ENCODE measurements at regions not wholly inside any gene's neighbourhood (a gene's known extent, or its start where the extent isn't known, plus 50 kb on each side); places are given as distances from the start of the nearest gene placed in this dataset.

- Histone ChIP-seq H3K9me3 (ENCODE audit: insufficient read depth, low read length) (no peaks in the 10 kb centered on the region), H3F3A (ENCODE audit: insufficient read depth) (no peaks in the 10 kb centered on the region), H4K20me1 (ENCODE audit: low read depth, low read length) (no peaks in the 10 kb centered on the region), H3K36me3 (ENCODE audit: low read length) (no peaks in the 10 kb centered on the region), H3K27ac (ENCODE audit: low read depth, low read length) (no peak overlapping the region), H3K79me2 (ENCODE audit: insufficient read depth, low read length) (no peaks in the 10 kb centered on the region), H3K27me3 (ENCODE audit: low read length) (no peaks in the 10 kb centered on the region), H2AFZ (ENCODE audit: low read depth, low read length, severe bottlenecking) (no peak overlapping the region), H3K4me3 (ENCODE audit: insufficient read depth, low read length, poor library complexity, severe bottlenecking) (no peak overlapping the region), H3K4me2 (ENCODE audit: low read depth, low read length, poor library complexity, severe bottlenecking) (no peak overlapping the region), H3K9me2 (replicated peaks; ENCODE audit: insufficient read depth, low read length) (no peaks in the 10 kb centered on the region), H3K9ac (ENCODE audit: low read length) (no peak overlapping the region)
- TF ChIP-seq EZH2phosphoT487 (conservative IDR thresholded peaks at IDR 0.05; ENCODE audit: low read length), result no peak
- TF ChIP-seq CTCF (IDR thresholded peaks at IDR 0.05; ENCODE audit: insufficient read depth, low read length, poor library complexity, severe bottlenecking), result no peak
Observed at GRCh38 chr2:228417956-228418355, 236.5 kb upstream of the SPHKAP start.

GRCh38 chr2:228417526-228417925, 236.0 kb upstream of the SPHKAP start:
- H2AFZ ChIP-seq (ENCODE audit: low read depth, low read length, severe bottlenecking), result no peak overlapping the region
- no peak overlapping the region for H3K4me3 ChIP-seq (ENCODE audit: insufficient read depth, low read length, poor library complexity, severe bottlenecking)
- no peak overlapping the region for H3K9ac ChIP-seq (ENCODE audit: low read length)
- H3K9me2 ChIP-seq (replicated peaks; ENCODE audit: insufficient read depth, low read length), result no peaks in the 10 kb centered on the region
- no peaks in the 10 kb centered on the region for H3K9me3 ChIP-seq (ENCODE audit: insufficient read depth, low read length)
- no peaks in the 10 kb centered on the region for H3K36me3 ChIP-seq (ENCODE audit: low read length)
- no peaks in the 10 kb centered on the region for H4K20me1 ChIP-seq (ENCODE audit: low read depth, low read length)
- H3K4me2 ChIP-seq (ENCODE audit: low read depth, low read length, poor library complexity, severe bottlenecking), result no peak overlapping the region
- no peak for TF ChIP-seq EZH2phosphoT487 (conservative IDR thresholded peaks at IDR 0.05; ENCODE audit: low read length)
- TF ChIP-seq CTCF (IDR thresholded peaks at IDR 0.05; ENCODE audit: insufficient read depth, low read length, poor library complexity, severe bottlenecking), result no peak
- H3K79me2 ChIP-seq (ENCODE audit: insufficient read depth, low read length), result no peaks in the 10 kb centered on the region
- no peaks in the 10 kb centered on the region for H3K27me3 ChIP-seq (ENCODE audit: low read length)
- no peak overlapping the region for H3K27ac ChIP-seq (ENCODE audit: low read depth, low read length)
- H3F3A ChIP-seq (ENCODE audit: insufficient read depth), result no peaks in the 10 kb centered on the region

- TF ChIP-seq CTCF (IDR thresholded peaks at IDR 0.05; ENCODE audit: insufficient read depth, low read length, poor library complexity, severe bottlenecking), result no peak
- TF ChIP-seq EZH2phosphoT487 (conservative IDR thresholded peaks at IDR 0.05; ENCODE audit: low read length), result no peak
- H4K20me1 ChIP-seq (ENCODE audit: low read depth, low read length), result no peaks in the 10 kb centered on the region
Observed at GRCh38 chr2:228410061-228410460, 228.6 kb upstream of the SPHKAP start.

More at GRCh38 chr2:228410061-228410460, 228.6 kb upstream of the SPHKAP start:
- no peaks in the 10 kb centered on the region for H3K9me3 ChIP-seq (ENCODE audit: insufficient read depth, low read length)
- no peak overlapping the region for H3K4me2 ChIP-seq (ENCODE audit: low read depth, low read length, poor library complexity, severe bottlenecking)
- no peaks in the 10 kb centered on the region for H3K27me3 ChIP-seq (ENCODE audit: low read length)
- H3K4me3 ChIP-seq (ENCODE audit: insufficient read depth, low read length, poor library complexity, severe bottlenecking), result no peak overlapping the region
- H3K9ac ChIP-seq (ENCODE audit: low read length), result no peak overlapping the region
- H3K27ac ChIP-seq (ENCODE audit: low read depth, low read length), result no peak overlapping the region
- H3K9me2 ChIP-seq (replicated peaks; ENCODE audit: insufficient read depth, low read length), result no peaks in the 10 kb centered on the region
- no peaks in the 10 kb centered on the region for H3K36me3 ChIP-seq (ENCODE audit: low read length)
- H3K79me2 ChIP-seq (ENCODE audit: insufficient read depth, low read length), result no peaks in the 10 kb centered on the region
- no peak overlapping the region for H2AFZ ChIP-seq (ENCODE audit: low read depth, low read length, severe bottlenecking)
- no peaks in the 10 kb centered on the region for H3F3A ChIP-seq (ENCODE audit: insufficient read depth)
